Esophagus squamous epithelium (tissue), 4 donors: ENCODE measurements at regions not wholly inside any gene's neighbourhood (a gene's known extent, or its start where the extent isn't known, plus 50 kb on each side); places are given as distances from the start of the nearest gene placed in this dataset.

ENCODE experiments used
- CTCF ChIP-seq, 6 experiments: fragments of 450-650 bp in 4 of 6; fragments of 200-600 bp in 2 of 6; sonication (generic) in 2 of 6; IDR thresholded peaks; one replicate each; pipeline ENCODE4 v1.5.1; 2016 to 2019; ENCODE audit warnings: antibody characterized with exemption in 6 of 6, mild to moderate bottlenecking in 4 of 6, moderate library complexity in 4 of 6
- POLR2A ChIP-seq, 4 donors: fragments of 450-650 bp; IDR thresholded peaks; one replicate each; pipeline ENCODE4 v1.6.1; 2017; ENCODE audit warnings: antibody characterized with exemption in 4 of 4, mild to moderate bottlenecking in 4 of 4, moderate library complexity in 3 of 4

GRCh38 chr6:130547723-130548122 lies 181.9 kb downstream of the TMEM200A start:
- TF ChIP-seq CTCF (IDR thresholded peaks at IDR 0.05) = no peak
- TF ChIP-seq POLR2A (IDR thresholded peaks at IDR 0.05) = no peak
